Neural progenitor cell (in vitro differentiated cells): ENCODE measurements at regions not wholly inside any gene's neighbourhood (a gene's known extent, or its start where the extent isn't known, plus 50 kb on each side); places are given as distances from the start of the nearest gene placed in this dataset.

ENCODE experiments used
- DNase-seq: peaks from one replicate; pipeline ENCODE4 v3.0.0-alpha.2; 2016; ENCODE audit warnings: low spot score
- H2AFZ ChIP-seq: fragments of 200-600 bp; sonication (generic); replicated peaks from 2 replicates; pipeline ENCODE4 v1.6.1; 2016; ENCODE audit warnings: antibody characterized with exemption
- H3F3A ChIP-seq: fragments of 200-600 bp; sonication (generic); 2 replicates; pipeline ENCODE4 v1.6.1; 2016; ENCODE audit warnings: antibody characterized with exemption, low read depth
- H3K27ac ChIP-seq: fragments of 200-600 bp; sonication (generic); 2 replicates; pipeline ENCODE4 v1.5.1; 2016; ENCODE audit warnings: mild to moderate bottlenecking
- H3K27me3 ChIP-seq: fragments of 200-600 bp; sonication (generic); 2 replicates; pipeline ENCODE4 v1.6.1; 2016; ENCODE audit warnings: mild to moderate bottlenecking, moderate library complexity
- H3K36me3 ChIP-seq: fragments of 200-600 bp; sonication (generic); 2 replicates; pipeline ENCODE4 v1.5.1; 2016
- H3K4me1 ChIP-seq: fragments of 200-600 bp; sonication (generic); 2 replicates; pipeline ENCODE4 v1.6.1; 2016; ENCODE audit warnings: mixed run types
- H3K4me2 ChIP-seq: fragments of 200-600 bp; sonication (generic); 2 replicates; pipeline ENCODE4 v1.6.1; 2016
- H3K4me3 ChIP-seq: fragments of 200-600 bp; sonication (generic); 2 replicates; pipeline ENCODE4 v1.5.1; 2016
- H3K79me2 ChIP-seq: fragments of 200-600 bp; sonication (generic); 2 replicates; pipeline ENCODE4 v1.6.1; 2016; ENCODE audit warnings: low read depth
- H3K9ac ChIP-seq: fragments of 200-600 bp; sonication (generic); 2 replicates; pipeline ENCODE4 v1.6.1; 2016
- H3K9me3 ChIP-seq: fragments of 200-600 bp; sonication (generic); 2 replicates; pipeline ENCODE4 v1.5.1; 2016; ENCODE audit warnings: low read depth
- H4K20me1 ChIP-seq: fragments of 200-600 bp; sonication (generic); 2 replicates; pipeline ENCODE4 v1.6.1; 2016; ENCODE audit warnings: low read depth
- H3K27ac Mint-ChIP-seq: 3 replicates; pipeline ENCODE4 v1.8.0; 2021; ENCODE audit warnings: mixed read lengths
- H3K27me3 Mint-ChIP-seq: 2 replicates; pipeline ENCODE4 v1.8.0; 2022; ENCODE audit warnings: low read depth, mild to moderate bottlenecking, inconsistent platforms, moderate library complexity, mixed read lengths; ENCODE audit not compliant: insufficient read depth
- H3K36me3 Mint-ChIP-seq: 3 replicates; pipeline ENCODE4 v1.8.0; 2021; ENCODE audit warnings: mixed read lengths
- H3K4me1 Mint-ChIP-seq: 3 replicates; pipeline ENCODE4 v1.8.0; 2021; ENCODE audit warnings: mixed read lengths
- H3K4me3 Mint-ChIP-seq: 3 replicates; pipeline ENCODE4 v1.8.0; 2021; ENCODE audit warnings: mild to moderate bottlenecking, moderate library complexity, mixed read lengths
- H3K9me3 Mint-ChIP-seq: 3 replicates; pipeline ENCODE4 v1.8.0; 2020; ENCODE audit warnings: mixed read lengths
- EZH2 ChIP-seq: fragments of 200-600 bp; sonication (generic); IDR thresholded peaks from 2 replicates; pipeline ENCODE4 v1.6.1; 2017; ENCODE audit warnings: antibody characterized with exemption, mild to moderate bottlenecking, moderate library complexity
- EZH2phosphoT487 ChIP-seq: fragments of 200-600 bp; sonication (generic); IDR thresholded peaks from 2 replicates; pipeline ENCODE4 v1.6.1; 2017; ENCODE audit warnings: antibody characterized with exemption
- TF ChIP-seq, protein P1 (sequence below): fragments of 200-600 bp; sonication (generic); IDR thresholded peaks from 2 replicates; pipeline ENCODE4 v1.5.1; 2017; ENCODE audit warnings: antibody characterized with exemption, mild to moderate bottlenecking

DNA sequence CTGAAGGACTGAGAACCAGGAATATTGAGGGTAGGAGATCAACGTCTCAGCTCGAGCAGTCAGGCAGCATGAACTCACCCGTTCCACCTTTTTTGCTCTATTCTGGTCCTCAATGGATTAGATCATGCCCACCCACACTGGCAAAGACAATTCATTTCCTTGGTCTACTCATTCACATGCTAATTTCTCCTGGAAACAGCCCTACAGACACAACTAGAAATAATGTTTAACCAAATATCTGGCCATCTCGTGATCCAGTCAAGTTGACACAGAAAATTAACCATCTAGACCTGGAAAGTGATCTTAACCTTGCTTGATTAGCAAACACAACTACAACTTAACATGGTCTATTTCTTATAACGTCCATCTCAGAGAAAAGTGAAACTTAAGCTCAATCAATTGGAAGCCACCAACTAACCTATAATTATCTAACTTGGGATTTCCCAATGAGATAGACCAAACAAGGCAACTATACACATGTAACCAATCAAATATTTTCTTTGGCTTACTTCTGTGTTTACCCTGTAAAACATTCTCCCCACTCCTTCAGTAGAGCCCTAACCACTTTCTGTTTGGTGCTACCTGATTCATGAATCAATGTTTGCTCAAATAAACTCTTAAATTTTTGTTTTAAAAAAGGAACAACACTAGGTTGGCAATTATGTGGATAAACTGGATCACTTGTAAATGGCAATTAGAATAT lies 69.7 kb upstream of the MAMLD1 start:
- Histone ChIP-seq H3K79me2 (no peaks in the 10 kb centered on the region), H3K27ac (no peak overlapping the region), H2AFZ (no peak overlapping the region), H3K4me2 (no peak overlapping the region), H4K20me1 (no peaks in the 10 kb centered on the region), H3K9me3 (no peaks in the 10 kb centered on the region), H3K4me3 (no peak overlapping the region), H3K9ac (no peak overlapping the region), H3K36me3 (no peaks in the 10 kb centered on the region), H3K4me1 (no peaks in the 10 kb centered on the region), H3F3A (no peaks in the 10 kb centered on the region), H3K27me3 (no peaks in the 10 kb centered on the region)
- Mint-ChIP-seq H3K36me3 (no peaks in the 10 kb centered on the region), H3K4me1 (no peaks in the 10 kb centered on the region), H3K27ac (no peak overlapping the region), H3K9me3 (peaks cover 3% of the 10 kb centered on the region), H3K27me3 (no peaks in the 10 kb centered on the region), H3K4me3 (no peak overlapping the region)
- TF ChIP-seq EZH2phosphoT487 = no peak
- no peak for DNase-seq

GRCh38 chrX:150298841-150299551 lies 64.1 kb upstream of the MAMLD1 start:
- Histone ChIP-seq H4K20me1 (no peaks in the 10 kb centered on the region), H3K4me3 (no peak overlapping the region), H3K27me3 (no peaks in the 10 kb centered on the region), H3K4me2 (no peak overlapping the region), H3K9ac (no peak overlapping the region), H3K9me3 (no peaks in the 10 kb centered on the region), H3K36me3 (no peaks in the 10 kb centered on the region), H2AFZ (no peak overlapping the region), H3K27ac (no peak overlapping the region), H3F3A (no peaks in the 10 kb centered on the region), H3K4me1 (no peaks in the 10 kb centered on the region), H3K79me2 (no peaks in the 10 kb centered on the region)
- no peak overlapping the region for H3K27ac Mint-ChIP-seq
- H3K4me1 Mint-ChIP-seq = no peaks in the 10 kb centered on the region
- H3K4me3 Mint-ChIP-seq = no peak overlapping the region
- H3K9me3 Mint-ChIP-seq = peaks cover 2% of the 10 kb centered on the region
- H3K36me3 Mint-ChIP-seq = no peaks in the 10 kb centered on the region
- TF ChIP-seq, protein P1, sequence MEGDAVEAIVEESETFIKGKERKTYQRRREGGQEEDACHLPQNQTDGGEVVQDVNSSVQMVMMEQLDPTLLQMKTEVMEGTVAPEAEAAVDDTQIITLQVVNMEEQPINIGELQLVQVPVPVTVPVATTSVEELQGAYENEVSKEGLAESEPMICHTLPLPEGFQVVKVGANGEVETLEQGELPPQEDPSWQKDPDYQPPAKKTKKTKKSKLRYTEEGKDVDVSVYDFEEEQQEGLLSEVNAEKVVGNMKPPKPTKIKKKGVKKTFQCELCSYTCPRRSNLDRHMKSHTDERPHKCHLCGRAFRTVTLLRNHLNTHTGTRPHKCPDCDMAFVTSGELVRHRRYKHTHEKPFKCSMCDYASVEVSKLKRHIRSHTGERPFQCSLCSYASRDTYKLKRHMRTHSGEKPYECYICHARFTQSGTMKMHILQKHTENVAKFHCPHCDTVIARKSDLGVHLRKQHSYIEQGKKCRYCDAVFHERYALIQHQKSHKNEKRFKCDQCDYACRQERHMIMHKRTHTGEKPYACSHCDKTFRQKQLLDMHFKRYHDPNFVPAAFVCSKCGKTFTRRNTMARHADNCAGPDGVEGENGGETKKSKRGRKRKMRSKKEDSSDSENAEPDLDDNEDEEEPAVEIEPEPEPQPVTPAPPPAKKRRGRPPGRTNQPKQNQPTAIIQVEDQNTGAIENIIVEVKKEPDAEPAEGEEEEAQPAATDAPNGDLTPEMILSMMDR = no peak
- TF ChIP-seq EZH2 (no peak), EZH2phosphoT487 (no peak)
- H3K27me3 Mint-ChIP-seq = peaks cover 4% of the 10 kb centered on the region
- DNase-seq = no peak

- Mint-ChIP-seq H3K4me3 (no peak overlapping the region), H3K9me3 (peaks cover 2% of the 10 kb centered on the region), H3K27me3 (peaks cover 4% of the 10 kb centered on the region), H3K4me1 (no peaks in the 10 kb centered on the region), H3K27ac (no peak overlapping the region), H3K36me3 (no peaks in the 10 kb centered on the region)
- TF ChIP-seq, protein P1 = no peak
- no peak for TF ChIP-seq EZH2phosphoT487
- no peak for TF ChIP-seq EZH2
- Histone ChIP-seq H3K4me2 (no peak overlapping the region), H3K27me3 (no peaks in the 10 kb centered on the region), H3F3A (no peaks in the 10 kb centered on the region), H3K27ac (no peak overlapping the region), H2AFZ (no peak overlapping the region), H3K4me3 (no peak overlapping the region), H3K9me3 (no peaks in the 10 kb centered on the region), H3K9ac (no peak overlapping the region), H3K4me1 (no peaks in the 10 kb centered on the region), H3K79me2 (no peaks in the 10 kb centered on the region), H3K36me3 (no peaks in the 10 kb centered on the region), H4K20me1 (no peaks in the 10 kb centered on the region)
- DNase-seq = no peak
Measured at GRCh38 chrX:150299579-150299978, 63.5 kb upstream of the MAMLD1 start.
